SK-N-SH (cell line): ENCODE measurements at regions not wholly inside any gene's neighbourhood (a gene's known extent, or its start where the extent isn't known, plus 50 kb on each side); places are given as distances from the start of the nearest gene placed in this dataset.
A peak's percentile ranks its signal among the peaks of the same experiment; 100 is the strongest.

ENCODE experiments used
- CTCF ChIA-PET: fragments of 300-600, 350-600 bp; formaldehyde crosslinking; extraction: SDS; loops from one replicate; lab custom pipeline; 2021; lab: Yijun Ruan, JAX
- POLR2A ChIA-PET: fragments of 350-600 bp; sonication (Branson Sonifier 250); formaldehyde crosslinking; extraction: SDS; loops from one replicate; lab custom pipeline; 2020; ENCODE audit warnings: antibody characterized with exemption, inconsistent platforms; lab: Yijun Ruan, JAX
- DNase-seq: peaks from one replicate; pipeline ENCODE4 v3.0.0; 2012
- H2AFZ ChIP-seq: fragments of 200-600 bp; sonication (generic); 2 replicates; pipeline ENCODE4 v1.8.1; 2016; ENCODE audit warnings: antibody characterized with exemption, mild to moderate bottlenecking, low read depth
- H3F3A ChIP-seq: fragments of 200-600 bp; sonication (generic); replicated peaks from 2 replicates; pipeline ENCODE3; 2016; ENCODE audit warnings: antibody characterized with exemption, mild to moderate bottlenecking; ENCODE audit not compliant: insufficient read depth
- H3K27ac ChIP-seq, 2 experiments: fragments of 200-500 bp in 1 of 2; fragments of 200-600 bp in 1 of 2; sonication (Bioruptor generic) in 1 of 2; sonication (generic), shearing (Covaris generic) in 1 of 2; 2 replicates each; pipeline versions ENCODE4 v1.5.1 to v1.6.1; 2014 to 2016; ENCODE audit warnings: low read depth in 2 of 2, inconsistent platforms in 1 of 2, low read length in 1 of 2, mild to moderate bottlenecking in 1 of 2, mixed read lengths in 1 of 2
- H3K27me3 ChIP-seq: fragments of 200-600 bp; sonication (generic), shearing (Covaris generic); 2 replicates; pipeline ENCODE4 v1.6.1; 2016; ENCODE audit warnings: mixed run types; ENCODE audit not compliant: insufficient read depth
- H3K36me3 ChIP-seq, 2 experiments: fragments of 200-500 bp in 1 of 2; fragments of 200-600 bp in 1 of 2; sonication (Bioruptor generic) in 1 of 2; sonication (generic) in 1 of 2; replicated peaks in 1 of 2; 2 replicates each; pipeline versions ENCODE3 to v1.5.1; 2014 to 2016; ENCODE audit warnings: low read length in 1 of 2, mild to moderate bottlenecking in 1 of 2; ENCODE audit not compliant: insufficient read depth in 2 of 2, control insufficient read depth in 1 of 2
- H3K4me1 ChIP-seq, 2 experiments: fragments of 200-500 bp in 1 of 2; fragments of 200-600 bp in 1 of 2; sonication (Bioruptor generic) in 1 of 2; sonication (generic), shearing (Covaris generic) in 1 of 2; 2 replicates each; pipeline versions ENCODE4 v1.5.1 to v1.6.1; 2014 to 2016; ENCODE audit warnings: low read depth in 1 of 2, low read length in 1 of 2, mixed run types in 1 of 2; ENCODE audit not compliant: insufficient read depth in 2 of 2, control insufficient read depth in 1 of 2
- H3K4me2 ChIP-seq: fragments of 200-600 bp; sonication (generic), shearing (Covaris generic); 2 replicates; pipeline ENCODE4 v1.6.1; 2017; ENCODE audit warnings: mixed run types
- H3K4me3 ChIP-seq, 2 experiments: fragments of 200-500 bp in 1 of 2; fragments of 200-600 bp in 1 of 2; sonication (Bioruptor generic) in 1 of 2; sonication (generic), shearing (Covaris generic) in 1 of 2; 2 replicates each; pipeline versions ENCODE4 v1.5.1 to v1.8.1; 2014 to 2016; ENCODE audit warnings: low read depth in 2 of 2, inconsistent platforms in 1 of 2, low read length in 1 of 2, mild to moderate bottlenecking in 1 of 2, mixed read lengths in 1 of 2, moderate library complexity in 1 of 2
- H3K79me2 ChIP-seq: fragments of 200-600 bp; sonication (generic); 2 replicates; pipeline ENCODE4 v1.8.1; 2017; ENCODE audit warnings: mild to moderate bottlenecking; ENCODE audit not compliant: insufficient read depth
- H3K9ac ChIP-seq: fragments of 200-600 bp; sonication (generic); 2 replicates; pipeline ENCODE4 v1.6.1; 2017; ENCODE audit warnings: mixed run types
- H3K9me2 ChIP-seq: fragments of 200-600 bp; sonication (generic); 2 replicates; pipeline ENCODE4 v1.6.1; 2017; ENCODE audit warnings: mixed run types
- H3K9me3 ChIP-seq: fragments of 200-600 bp; sonication (generic); 2 replicates; pipeline ENCODE4 v1.6.1; 2017; ENCODE audit warnings: mixed run types, mild to moderate bottlenecking, moderate library complexity
- H4K20me1 ChIP-seq: fragments of 200-600 bp; sonication (generic); 2 replicates; pipeline ENCODE4 v1.6.1; 2017; ENCODE audit warnings: mild to moderate bottlenecking, mixed run types; ENCODE audit not compliant: insufficient read depth
- CHD2 ChIP-seq: fragments of 150-350 bp; IDR thresholded peaks from 2 replicates; pipeline ENCODE4 v1.6.1; 2018; ENCODE audit warnings: low read length; ENCODE audit not compliant: partially characterized antibody
- FOXJ3 ChIP-seq: sonication (generic); formaldehyde crosslinking; IDR thresholded peaks from 2 replicates; pipeline ENCODE4 v1.5.1; 2020; ENCODE audit warnings: mild to moderate bottlenecking, missing genetic modification reagents
- JUND ChIP-seq: IDR thresholded peaks from 2 replicates; pipeline ENCODE4 v1.4.0; 2012
- MXI1 ChIP-seq: IDR thresholded peaks from 2 replicates; pipeline ENCODE4 v1.6.1; 2012; ENCODE audit warnings: mild to moderate bottlenecking, low read depth, low read length, improper control_type of control experiment
- RAD21 ChIP-seq: IDR thresholded peaks from 2 replicates; pipeline ENCODE4 v1.6.1; 2012; ENCODE audit warnings: mild to moderate bottlenecking, low read length
- RFX5 ChIP-seq: IDR thresholded peaks from 2 replicates; pipeline ENCODE4 v1.6.1; 2012; ENCODE audit warnings: mild to moderate bottlenecking, improper control_type of control experiment, low read length
- SMC3 ChIP-seq: IDR thresholded peaks from 2 replicates; pipeline ENCODE4 v1.6.1; 2012; ENCODE audit warnings: low read depth, low read length, improper control_type of control experiment
- WGBS: methylation state at CpG from one replicate; pipeline ENCODE4 v1.1.6; 2017; ENCODE audit warnings: low lambda C conversion rate; 5-methylcytosine and 5-hydroxymethylcytosine counted together
- TF ChIP-seq, protein P1 (sequence below): IDR thresholded peaks from 2 replicates; pipeline ENCODE4; 2012

DNA sequence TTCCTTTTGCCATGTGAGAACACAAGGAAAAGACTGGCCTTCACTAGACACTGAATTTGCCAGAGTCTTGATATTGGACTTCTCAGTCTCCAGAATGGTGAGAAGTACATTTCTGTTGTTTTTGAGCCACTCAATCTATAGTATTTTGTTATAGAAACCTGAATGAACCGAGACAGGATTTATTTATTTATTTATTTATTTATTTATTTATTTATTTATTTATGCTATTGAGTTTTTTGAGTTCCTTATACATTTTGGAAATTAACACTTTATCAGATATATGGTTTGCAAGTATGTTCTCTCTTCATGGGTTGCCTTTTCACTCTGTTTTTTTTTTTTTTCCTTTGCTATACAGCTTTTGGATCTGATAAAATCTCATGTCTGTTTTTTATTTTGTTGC, 319.0 kb upstream of the PCDH20 start:
- H3K9me3 ChIP-seq = no peaks in the 10 kb centered on the region; the same call in 1 of the 2 replicates
- H3F3A ChIP-seq = no peaks in the 10 kb centered on the region
- no peaks in the 10 kb centered on the region for H4K20me1 ChIP-seq
- H3K4me1 ChIP-seq = no peaks in the 10 kb centered on the region
- POLR2A ChIA-PET = no interaction called here
- no peaks in the 10 kb centered on the region for H3K9me2 ChIP-seq
- no peaks in the 10 kb centered on the region for H3K27me3 ChIP-seq
- H3K4me2 ChIP-seq = no peak overlapping the region
- H2AFZ ChIP-seq = no peak overlapping the region
- no peak overlapping the region for H3K4me3 ChIP-seq
- CTCF ChIA-PET = no interaction called here
- H3K9ac ChIP-seq = no peak overlapping the region
- H3K27ac ChIP-seq = no peak overlapping the region
- 23% methylated on average over 1 of the region's 1 CpG for WGBS
- no peak for DNase-seq
- TF ChIP-seq JUND (no peak), FOXJ3 (no peak)
- H3K36me3 ChIP-seq = no peaks in the 10 kb centered on the region
- no peaks in the 10 kb centered on the region for H3K79me2 ChIP-seq

DNA sequence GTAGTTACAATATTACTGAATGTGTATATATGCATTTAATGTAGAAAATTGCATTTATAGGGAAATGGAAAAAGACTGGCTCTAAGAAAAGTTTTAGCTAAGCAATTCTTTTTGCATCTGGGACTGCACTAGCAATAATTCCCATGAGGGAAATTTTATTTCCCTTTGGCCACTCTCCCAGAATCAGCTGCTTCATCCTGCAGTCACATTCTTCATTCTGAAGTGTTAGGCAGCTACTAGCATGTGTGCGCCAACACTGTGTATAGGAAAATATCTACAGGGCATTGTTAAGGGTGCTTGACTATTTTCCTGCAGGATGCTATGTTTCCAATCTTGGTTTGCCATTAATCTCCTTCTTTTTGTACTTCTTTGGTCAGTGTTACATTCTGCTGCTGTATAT, 312.8 kb upstream of the PCDH20 start:
- TF ChIP-seq, protein P1, sequence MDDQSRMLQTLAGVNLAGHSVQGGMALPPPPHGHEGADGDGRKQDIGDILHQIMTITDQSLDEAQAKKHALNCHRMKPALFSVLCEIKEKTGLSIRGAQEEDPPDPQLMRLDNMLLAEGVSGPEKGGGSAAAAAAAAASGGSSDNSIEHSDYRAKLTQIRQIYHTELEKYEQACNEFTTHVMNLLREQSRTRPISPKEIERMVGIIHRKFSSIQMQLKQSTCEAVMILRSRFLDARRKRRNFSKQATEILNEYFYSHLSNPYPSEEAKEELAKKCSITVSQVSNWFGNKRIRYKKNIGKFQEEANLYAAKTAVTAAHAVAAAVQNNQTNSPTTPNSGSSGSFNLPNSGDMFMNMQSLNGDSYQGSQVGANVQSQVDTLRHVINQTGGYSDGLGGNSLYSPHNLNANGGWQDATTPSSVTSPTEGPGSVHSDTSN = no peak
- TF ChIP-seq RAD21 (0 out of 2 replicates have a peak, but pooled peaks have one; percentile 1), SMC3 (no peak)
- TF ChIP-seq, all 33 proteins: peak for 1
- H3K36me3 ChIP-seq = no peaks in the 10 kb centered on the region
- H3F3A ChIP-seq = no peaks in the 10 kb centered on the region
- ChIA-PET CTCF (interaction anchor here (0.5 to 1.1 kb wide), 2 partner anchors 13 to 48 kb away, joined by 3 to 4 read pairs; no protein-coding TSS in a partner anchor), POLR2A (no interaction called here)
- peak; percentile 2 for DNase-seq
- no peaks in the 10 kb centered on the region for H4K20me1 ChIP-seq
- no peak overlapping the region for H3K4me3 ChIP-seq
- 44% methylated on average over 1 of the region's 1 CpG for WGBS
- no peak overlapping the region for H2AFZ ChIP-seq
- H3K4me1 ChIP-seq = peaks cover 4% of the 10 kb centered on the region in 2 experiments; a peak in 2 of 4 replicates
- no peaks in the 10 kb centered on the region; the same call in 1 of the 2 replicates for H3K9me2 ChIP-seq
- H3K9ac ChIP-seq = no peak overlapping the region
- no peaks in the 10 kb centered on the region for H3K79me2 ChIP-seq
- H3K27ac ChIP-seq = no peak overlapping the region
- no peak overlapping the region for H3K4me2 ChIP-seq
- no peaks in the 10 kb centered on the region for H3K27me3 ChIP-seq
- no peaks in the 10 kb centered on the region for H3K9me3 ChIP-seq

DNA sequence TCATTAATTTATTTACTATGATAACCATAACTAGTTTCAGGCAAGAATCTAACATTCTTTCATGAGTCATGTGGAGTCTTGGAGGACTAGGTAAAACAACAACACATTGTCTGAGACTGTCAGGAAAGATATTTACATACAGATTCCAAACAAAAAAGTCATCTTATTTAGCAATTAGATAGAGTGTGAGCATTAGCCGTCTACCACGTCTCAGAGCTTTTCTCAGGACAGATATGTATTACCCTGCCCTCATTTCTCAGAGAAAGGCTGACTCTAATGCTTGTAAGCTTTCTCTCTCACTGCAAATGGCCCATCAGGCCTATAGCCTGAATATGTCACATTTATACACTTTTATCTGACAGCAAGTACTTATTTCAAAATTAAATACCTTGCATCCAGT, 312.1 kb upstream of the PCDH20 start:
- H3K9ac ChIP-seq = no peak overlapping the region
- ChIA-PET CTCF (interaction anchor here (1.1 kb wide), 1 partner anchor 12 kb away, joined by 3 read pairs; no protein-coding TSS in a partner anchor), POLR2A (no interaction called here)
- H4K20me1 ChIP-seq = no peaks in the 10 kb centered on the region
- no peak overlapping the region for H2AFZ ChIP-seq
- peaks cover 4% of the 10 kb centered on the region in 2 experiments; a peak in 2 of 4 replicates for H3K4me1 ChIP-seq
- H3K4me3 ChIP-seq = no peak overlapping the region
- H3K4me2 ChIP-seq = no peak overlapping the region
- H3K9me3 ChIP-seq = no peaks in the 10 kb centered on the region
- no peak for DNase-seq
- H3K79me2 ChIP-seq = no peaks in the 10 kb centered on the region
- H3K27me3 ChIP-seq = no peaks in the 10 kb centered on the region
- TF ChIP-seq SMC3 (no peak), MXI1 (no peak), CHD2 (no peak), RFX5 (no peak)
- no peaks in the 10 kb centered on the region for H3K36me3 ChIP-seq
- no peak overlapping the region for H3K27ac ChIP-seq
- H3F3A ChIP-seq = no peaks in the 10 kb centered on the region
- 16% methylated on average over 2 of the region's 2 CpGs for WGBS
- H3K9me2 ChIP-seq = no peaks in the 10 kb centered on the region; the same call in 1 of the 2 replicates
